Activated B cell treated with CpG ODN at 0.5 μM for 24 hours (primary cell): ENCODE measurements at regions not wholly inside any gene's neighbourhood (a gene's known extent, or its start where the extent isn't known, plus 50 kb on each side); places are given as distances from the start of the nearest gene placed in this dataset.

Experiments
- ATAC-seq: fragments of 200-7000 bp; cut with Tn5 transposase; one replicate; pipeline ENCODE4 v1.10.0; 2021; ENCODE audit warnings: low read depth, mild to moderate bottlenecking, moderate library complexity
- CTCF ChIA-PET: fragments of 350-600 bp; sonication (Branson Sonifier 250); formaldehyde crosslinking; loops from one replicate; lab custom pipeline; 2021; ENCODE audit warnings: antibody characterized with exemption; lab: Charles Lee
- POLR2A ChIA-PET: fragments of 350-600 bp; sonication (Branson Sonifier 250); formaldehyde crosslinking; loops from one replicate; lab custom pipeline; 2021; ENCODE audit warnings: antibody characterized with exemption; lab: Charles Lee
- DNase-seq: peaks from one replicate; pipeline ENCODE4 v3.0.0; 2022
- H3K27ac Mint-ChIP-seq: one replicate; pipeline ENCODE4 v1.8.0; 2020; ENCODE audit warnings: mixed read lengths
- H3K27me3 Mint-ChIP-seq: one replicate; pipeline ENCODE4 v1.8.0; 2021; ENCODE audit warnings: mixed read lengths
- H3K36me3 Mint-ChIP-seq: one replicate; pipeline ENCODE4 v1.8.0; 2021; ENCODE audit warnings: low read depth, mixed read lengths
- H3K4me1 Mint-ChIP-seq: one replicate; pipeline ENCODE4 v1.8.0; 2021; ENCODE audit warnings: mixed read lengths
- H3K4me3 Mint-ChIP-seq: one replicate; pipeline ENCODE4 v1.8.0; 2020; ENCODE audit warnings: mild to moderate bottlenecking, mixed read lengths
- H3K9me3 Mint-ChIP-seq: one replicate; pipeline ENCODE4 v1.8.0; 2020; ENCODE audit warnings: mixed read lengths
- intact Hi-C: fragments of 100-400 bp; cut with micrococcal nuclease; formaldehyde crosslinking; loops from one replicate; pipeline ENCODE4 v1.15.1; 2024
- TF ChIP-seq, protein P1 (sequence below): fragments of 200-600 bp; IDR thresholded peaks from one replicate; pipeline ENCODE4 v1.8.0; 2022; ENCODE audit warnings: antibody characterized with exemption, mild to moderate bottlenecking

DNA sequence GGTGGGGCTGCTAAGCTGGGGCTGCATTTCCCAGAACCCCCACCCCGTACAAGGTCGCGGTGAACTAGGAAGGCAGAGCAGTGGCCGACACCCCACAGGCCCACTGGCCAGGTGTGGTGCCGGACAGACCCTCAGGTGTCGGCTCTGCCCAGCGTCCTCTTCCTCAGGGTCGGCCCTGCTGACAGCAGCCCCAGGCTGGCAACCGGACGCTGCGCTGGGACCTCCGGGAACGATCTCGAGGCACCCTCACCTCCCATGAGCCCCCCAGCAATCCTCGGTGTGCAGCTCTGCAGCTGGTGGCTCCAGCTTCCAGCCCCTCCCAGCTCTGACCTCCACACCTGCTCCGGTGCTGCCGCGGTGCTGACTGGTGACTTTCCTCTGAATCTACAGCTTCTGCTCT is 142.9 kb upstream of the SPACA7 start:
- ATAC-seq = no peak
- Mint-ChIP-seq H3K36me3 (no peaks in the 10 kb centered on the region), H3K27me3 (no peaks in the 10 kb centered on the region), H3K4me3 (no peak overlapping the region), H3K4me1 (no peaks in the 10 kb centered on the region), H3K9me3 (no peaks in the 10 kb centered on the region), H3K27ac (no peak overlapping the region)
- POLR2A ChIA-PET = no interaction called here
- CTCF ChIA-PET = no interaction called here
- no peak for DNase-seq
- TF ChIP-seq, protein P1, sequence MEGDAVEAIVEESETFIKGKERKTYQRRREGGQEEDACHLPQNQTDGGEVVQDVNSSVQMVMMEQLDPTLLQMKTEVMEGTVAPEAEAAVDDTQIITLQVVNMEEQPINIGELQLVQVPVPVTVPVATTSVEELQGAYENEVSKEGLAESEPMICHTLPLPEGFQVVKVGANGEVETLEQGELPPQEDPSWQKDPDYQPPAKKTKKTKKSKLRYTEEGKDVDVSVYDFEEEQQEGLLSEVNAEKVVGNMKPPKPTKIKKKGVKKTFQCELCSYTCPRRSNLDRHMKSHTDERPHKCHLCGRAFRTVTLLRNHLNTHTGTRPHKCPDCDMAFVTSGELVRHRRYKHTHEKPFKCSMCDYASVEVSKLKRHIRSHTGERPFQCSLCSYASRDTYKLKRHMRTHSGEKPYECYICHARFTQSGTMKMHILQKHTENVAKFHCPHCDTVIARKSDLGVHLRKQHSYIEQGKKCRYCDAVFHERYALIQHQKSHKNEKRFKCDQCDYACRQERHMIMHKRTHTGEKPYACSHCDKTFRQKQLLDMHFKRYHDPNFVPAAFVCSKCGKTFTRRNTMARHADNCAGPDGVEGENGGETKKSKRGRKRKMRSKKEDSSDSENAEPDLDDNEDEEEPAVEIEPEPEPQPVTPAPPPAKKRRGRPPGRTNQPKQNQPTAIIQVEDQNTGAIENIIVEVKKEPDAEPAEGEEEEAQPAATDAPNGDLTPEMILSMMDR = no peak
- intact Hi-C loops = no loop called here

DNA sequence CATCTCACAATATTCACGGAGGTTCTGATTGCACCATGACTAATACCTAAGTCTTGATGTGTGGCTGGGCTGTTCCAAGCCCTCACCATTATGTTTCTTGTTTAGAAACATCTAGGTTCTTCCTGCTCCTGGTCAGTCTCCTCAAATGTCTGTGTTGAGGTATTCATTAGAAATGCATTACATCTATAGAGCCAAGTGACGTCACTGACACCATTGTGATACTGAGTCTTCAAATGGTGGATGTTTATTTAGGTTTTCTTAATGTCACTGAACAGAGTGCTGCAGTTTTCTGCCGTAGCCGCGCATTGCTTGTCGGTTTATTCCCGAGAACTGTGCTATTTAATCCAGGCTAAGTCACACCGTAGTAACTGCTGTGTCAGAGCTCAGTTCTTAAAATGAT is 142.4 kb upstream of the SPACA7 start:
- ChIA-PET POLR2A (no interaction called here), CTCF (no interaction called here)
- Mint-ChIP-seq H3K4me1 (no peaks in the 10 kb centered on the region), H3K36me3 (no peaks in the 10 kb centered on the region), H3K27ac (no peak overlapping the region), H3K9me3 (no peaks in the 10 kb centered on the region), H3K4me3 (no peak overlapping the region), H3K27me3 (no peaks in the 10 kb centered on the region)
- no peak for DNase-seq
- intact Hi-C loops = no loop called here
- ATAC-seq = no peak
- TF ChIP-seq, protein P1 = no peak

DNA sequence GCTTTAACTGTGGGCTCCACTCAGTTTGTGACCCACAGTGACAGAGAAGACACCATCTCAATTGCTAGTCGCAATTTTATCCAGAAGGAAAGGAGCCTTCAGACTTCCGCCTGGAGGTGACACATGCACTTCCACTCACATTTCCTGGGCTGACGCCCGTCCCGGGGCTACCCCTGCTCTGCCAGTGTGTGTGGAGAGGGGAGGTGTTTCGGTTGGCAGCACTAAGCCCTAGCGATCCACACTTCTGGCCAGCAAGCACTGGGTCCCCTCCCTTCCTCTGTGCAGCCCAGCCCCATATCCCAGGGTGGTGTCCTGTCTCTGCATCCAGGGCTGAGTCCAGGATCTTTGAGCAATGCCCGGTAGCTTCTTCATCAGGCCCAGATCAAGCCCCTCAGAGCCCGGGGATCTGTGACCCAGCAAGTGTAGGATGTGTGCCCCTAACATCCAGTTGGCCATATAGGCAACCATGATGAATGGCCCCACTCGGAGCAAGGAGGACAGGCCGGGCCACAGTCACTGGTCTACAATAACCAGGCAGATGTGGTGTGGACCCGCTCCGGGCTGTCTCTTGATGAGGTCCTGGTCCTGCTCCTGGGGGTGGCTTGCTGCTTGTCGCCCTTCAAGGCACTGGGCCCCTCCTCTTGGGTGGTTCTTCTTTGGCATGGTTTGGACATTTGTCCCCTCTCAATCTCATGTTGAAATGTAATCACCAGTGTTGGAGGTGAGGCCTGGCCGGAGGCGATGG is 141.9 kb upstream of the SPACA7 start:
- H3K9me3 Mint-ChIP-seq = no peaks in the 10 kb centered on the region
- H3K4me1 Mint-ChIP-seq = no peaks in the 10 kb centered on the region
- ATAC-seq (no peak), DNase-seq (no peak)
- POLR2A ChIA-PET = no interaction called here
- H3K27ac Mint-ChIP-seq = no peak overlapping the region
- H3K27me3 Mint-ChIP-seq = no peaks in the 10 kb centered on the region
- intact Hi-C loops = no loop called here
- no peaks in the 10 kb centered on the region for H3K36me3 Mint-ChIP-seq
- CTCF ChIA-PET = no interaction called here
- no peak overlapping the region for H3K4me3 Mint-ChIP-seq
- TF ChIP-seq, protein P1 = no peak

DNA sequence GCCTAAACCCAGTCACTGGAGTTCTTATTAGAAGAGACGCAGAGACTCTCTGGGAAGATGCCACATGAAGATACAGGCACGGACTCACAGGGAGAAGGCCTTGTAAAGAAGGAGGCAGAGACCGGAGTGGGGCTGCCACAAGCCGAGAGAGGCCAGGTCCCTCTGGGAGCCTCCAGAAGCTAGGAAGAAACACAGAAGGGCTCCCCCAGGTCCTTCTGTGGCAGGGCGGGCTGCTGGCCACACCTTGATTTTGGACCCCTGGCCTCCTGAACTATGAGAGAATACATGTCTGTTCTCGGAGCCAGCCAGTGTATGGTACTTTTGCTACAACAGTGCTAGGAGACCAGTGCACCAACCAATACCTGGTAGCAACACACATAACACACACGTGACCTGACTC is 140.1 kb upstream of the SPACA7 start:
- ChIA-PET POLR2A (no interaction called here), CTCF (no interaction called here)
- H3K4me1 Mint-ChIP-seq = no peaks in the 10 kb centered on the region
- intact Hi-C loops = no loop called here
- no peaks in the 10 kb centered on the region for H3K27me3 Mint-ChIP-seq
- no peaks in the 10 kb centered on the region for H3K36me3 Mint-ChIP-seq
- DNase-seq (no peak), ATAC-seq (no peak)
- no peak overlapping the region for H3K27ac Mint-ChIP-seq
- TF ChIP-seq, protein P1 = no peak
- H3K9me3 Mint-ChIP-seq = no peaks in the 10 kb centered on the region
- H3K4me3 Mint-ChIP-seq = no peak overlapping the region

DNA sequence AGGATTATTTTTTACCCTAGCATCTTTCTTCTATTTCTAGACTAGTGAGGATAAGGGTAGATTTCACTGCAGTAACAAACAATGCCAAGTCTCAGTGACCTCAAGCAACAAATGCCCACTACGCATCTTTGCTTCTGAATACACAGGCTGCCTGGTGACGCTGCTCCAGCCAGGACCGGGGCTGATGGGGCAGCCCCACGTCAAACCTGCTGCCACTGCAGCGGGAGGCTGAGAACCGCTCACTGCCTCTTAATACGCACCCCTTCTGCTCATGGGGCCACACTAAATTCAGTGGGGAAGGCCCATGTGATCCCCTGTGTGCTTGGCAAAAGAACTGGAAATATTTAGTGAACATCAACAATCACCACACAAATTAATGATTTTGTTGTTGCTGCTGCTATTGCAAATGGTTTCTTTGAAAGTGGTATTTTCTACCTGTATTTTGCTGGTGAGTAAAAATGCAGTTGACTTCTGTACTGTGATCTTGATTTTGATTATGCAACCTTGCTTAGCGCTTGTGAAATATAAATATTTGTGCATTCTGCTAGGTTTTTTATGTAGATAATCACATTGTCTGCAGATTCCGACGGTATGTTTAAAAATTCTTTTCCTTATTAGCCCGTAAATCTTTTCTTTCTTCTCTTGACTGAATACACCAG is 139.5 kb upstream of the SPACA7 start:
- no peak for DNase-seq
- ATAC-seq = no peak
- Mint-ChIP-seq H3K36me3 (no peaks in the 10 kb centered on the region), H3K27ac (no peak overlapping the region), H3K4me1 (no peaks in the 10 kb centered on the region), H3K9me3 (no peaks in the 10 kb centered on the region), H3K27me3 (no peaks in the 10 kb centered on the region), H3K4me3 (no peak overlapping the region)
- ChIA-PET CTCF (no interaction called here), POLR2A (no interaction called here)
- TF ChIP-seq, protein P1 = no peak
- intact Hi-C loops = no loop called here
